ENCODE measurements at regions not wholly inside any gene's neighbourhood (a gene's known extent, or its start where the extent isn't known, plus 50 kb on each side); places are given as distances from the start of the nearest gene placed in this dataset.

GRCh38 chr4:20317424-20317985 lies 65.8 kb downstream of the SLIT2 start:
- TF ChIP-seq, protein P1, sequence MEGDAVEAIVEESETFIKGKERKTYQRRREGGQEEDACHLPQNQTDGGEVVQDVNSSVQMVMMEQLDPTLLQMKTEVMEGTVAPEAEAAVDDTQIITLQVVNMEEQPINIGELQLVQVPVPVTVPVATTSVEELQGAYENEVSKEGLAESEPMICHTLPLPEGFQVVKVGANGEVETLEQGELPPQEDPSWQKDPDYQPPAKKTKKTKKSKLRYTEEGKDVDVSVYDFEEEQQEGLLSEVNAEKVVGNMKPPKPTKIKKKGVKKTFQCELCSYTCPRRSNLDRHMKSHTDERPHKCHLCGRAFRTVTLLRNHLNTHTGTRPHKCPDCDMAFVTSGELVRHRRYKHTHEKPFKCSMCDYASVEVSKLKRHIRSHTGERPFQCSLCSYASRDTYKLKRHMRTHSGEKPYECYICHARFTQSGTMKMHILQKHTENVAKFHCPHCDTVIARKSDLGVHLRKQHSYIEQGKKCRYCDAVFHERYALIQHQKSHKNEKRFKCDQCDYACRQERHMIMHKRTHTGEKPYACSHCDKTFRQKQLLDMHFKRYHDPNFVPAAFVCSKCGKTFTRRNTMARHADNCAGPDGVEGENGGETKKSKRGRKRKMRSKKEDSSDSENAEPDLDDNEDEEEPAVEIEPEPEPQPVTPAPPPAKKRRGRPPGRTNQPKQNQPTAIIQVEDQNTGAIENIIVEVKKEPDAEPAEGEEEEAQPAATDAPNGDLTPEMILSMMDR (IDR thresholded peaks at IDR 0.05; ENCODE audit: extremely low read depth in 1 of 2, insufficient read depth in 1 of 2, low read depth in 1 of 2, low read length in 2 of 2): no peak
- TF ChIP-seq EZH2 (IDR thresholded peaks at IDR 0.05; ENCODE audit: borderline replicate concordance, low read depth, low read length, severe bottlenecking): no peak

Data from endothelial cell of umbilical vein (primary cell).